ENCODE measurements at regions not wholly inside any gene's neighbourhood (a gene's known extent, or its start where the extent isn't known, plus 50 kb on each side); places are given as distances from the start of the nearest gene placed in this dataset.

DNA sequence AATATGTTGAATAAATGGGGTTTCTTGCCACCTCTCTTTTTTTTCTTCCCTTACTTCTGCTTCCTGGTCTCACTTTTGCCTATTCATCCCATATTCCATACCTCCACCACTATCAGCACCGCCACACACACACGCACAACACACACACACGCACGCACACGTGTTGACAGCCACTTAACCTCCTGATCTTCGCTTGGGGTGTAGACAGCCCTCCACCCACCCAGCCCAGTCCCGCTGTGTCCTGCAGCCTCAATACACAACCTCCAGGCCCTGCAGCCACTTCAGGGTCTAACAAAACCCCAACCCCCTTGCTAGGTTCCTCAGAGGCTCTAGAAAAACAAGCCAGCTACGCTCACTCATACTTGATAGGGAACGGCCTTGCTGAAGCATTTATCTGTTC lies 72.3 kb downstream of the LINC00237 start:
- ATAC-seq, result no peak

DNA sequence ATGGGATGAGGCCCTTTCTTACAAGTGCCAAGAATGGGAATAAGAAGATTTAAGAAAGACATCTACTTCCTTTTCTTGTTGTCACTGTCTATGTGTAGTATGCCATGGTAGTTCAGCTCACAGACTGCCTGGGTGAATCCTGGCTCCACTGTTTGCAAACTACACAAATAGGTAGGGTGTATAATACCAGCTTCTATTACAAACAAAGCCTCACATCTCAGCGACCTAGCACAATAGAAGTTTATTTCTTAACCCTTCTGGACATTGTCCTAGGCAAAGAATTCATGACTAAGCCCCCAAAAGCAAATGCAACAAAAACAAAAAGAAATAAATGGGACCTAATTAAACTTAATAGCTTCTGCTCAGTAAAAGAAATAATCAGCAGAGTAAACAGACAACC lies 74.5 kb downstream of the LINC00237 start:
- ATAC-seq, result no peak

DNA sequence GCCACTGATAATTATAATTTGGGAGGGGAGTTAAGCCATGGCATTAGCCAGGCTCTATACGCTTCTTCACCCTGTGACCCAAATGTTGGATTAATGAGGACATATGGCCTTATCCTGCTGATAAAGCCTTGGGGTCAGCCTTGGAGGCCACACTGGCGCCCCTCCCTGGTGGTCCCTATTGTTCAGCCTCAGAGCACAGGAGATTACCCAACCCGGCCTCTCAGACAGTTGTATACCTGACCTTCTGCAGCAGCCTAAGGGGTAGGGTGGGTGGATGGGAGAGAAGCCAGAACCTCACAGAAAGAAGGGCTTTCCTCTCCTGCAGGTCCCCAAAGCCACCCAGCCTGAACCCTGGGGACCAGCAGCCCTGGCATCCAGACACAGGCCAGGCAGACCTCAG lies 76.8 kb downstream of the LINC00237 start:
- no peak for ATAC-seq

GRCh38 chr20:21028921-21029320 lies 77.2 kb downstream of the LINC00237 start:
- ATAC-seq, result no peak

- ATAC-seq, result no peak
Measured at GRCh38 chr20:21028436-21028835, 77.7 kb downstream of the LINC00237 start.

DNA sequence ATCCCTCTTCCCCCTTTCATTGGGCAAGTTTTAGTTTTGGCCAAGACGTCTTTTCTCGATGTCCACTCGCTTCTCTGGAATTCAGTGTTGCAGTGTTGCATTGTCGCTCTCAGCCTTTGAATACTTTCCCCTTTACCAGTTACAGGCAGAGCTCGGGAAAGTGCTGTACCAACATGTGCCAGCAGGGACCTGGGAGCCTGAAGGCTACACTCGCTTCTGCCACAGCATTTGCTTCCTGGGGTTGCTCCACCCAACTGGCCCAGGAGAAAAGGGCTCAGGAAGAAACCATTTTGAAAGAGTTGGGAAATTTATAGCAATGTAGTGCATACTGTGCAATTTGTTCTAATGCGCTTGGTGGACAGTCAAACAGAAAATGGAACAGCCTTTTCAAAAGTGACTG lies 78.6 kb downstream of the LINC00237 start:
- no peak for ATAC-seq

DNA sequence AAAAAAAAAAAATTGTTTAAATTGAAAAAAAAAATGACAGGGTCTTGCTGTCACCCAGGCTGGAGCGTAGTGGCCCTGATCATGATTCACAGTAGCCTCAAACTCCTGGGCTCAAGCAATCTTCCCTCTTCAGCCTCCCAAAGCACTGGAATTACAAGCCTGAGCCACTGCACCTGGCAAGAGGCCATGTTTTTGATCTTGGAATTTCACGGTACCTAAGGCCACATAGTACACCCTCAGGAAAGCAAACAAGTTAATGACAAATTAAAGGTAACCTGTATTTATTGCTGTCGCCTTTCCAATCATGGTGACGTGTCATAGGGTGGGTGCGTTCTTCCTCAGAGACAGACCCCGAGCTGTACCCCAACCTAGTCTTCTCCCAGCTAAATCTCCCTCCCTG lies 79.2 kb downstream of the LINC00237 start:
- no peak for ATAC-seq

GRCh38 chr20:21024420-21024819 lies 81.7 kb downstream of the LINC00237 start:
- ATAC-seq, result no peak

DNA sequence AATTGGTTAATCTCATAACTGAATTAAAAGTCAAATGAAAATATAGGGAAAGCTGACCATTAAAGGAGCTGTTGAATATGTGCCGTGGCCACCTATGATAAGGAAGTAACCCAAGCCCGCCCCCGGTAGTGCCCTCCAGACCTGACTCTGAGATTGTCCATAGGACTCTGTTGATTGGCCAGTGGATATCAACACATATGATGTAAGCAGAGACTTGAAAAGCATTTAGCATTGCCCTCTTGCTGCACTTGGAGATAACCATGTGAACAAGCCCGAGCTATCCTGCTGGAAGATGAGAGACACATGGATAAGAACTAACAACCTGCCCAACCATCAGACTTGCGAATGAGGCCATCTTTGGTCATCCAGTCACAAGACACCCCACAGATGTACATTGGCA lies 83.2 kb downstream of the LINC00237 start:
- no peak for ATAC-seq

DNA sequence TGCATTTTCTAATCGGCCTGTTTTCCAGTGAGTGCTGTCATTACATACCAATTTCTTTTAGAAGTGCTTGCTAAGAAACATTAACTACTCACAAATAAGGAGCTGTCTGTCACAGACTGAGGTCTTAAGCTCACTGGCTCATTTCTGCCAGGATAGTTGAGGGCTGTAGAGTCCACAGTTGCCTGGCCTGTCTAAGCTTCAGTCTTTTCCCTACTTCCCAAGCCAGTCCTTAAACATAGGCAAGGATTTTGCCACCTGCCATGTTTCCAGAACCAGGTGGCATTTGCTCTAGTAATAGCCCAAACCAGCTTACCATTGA lies 84.7 kb downstream of the LINC00237 start:
- no peak for ATAC-seq

GRCh38 chr20:21020659-21021471 lies 85.3 kb downstream of the LINC00237 start:
- no peak for ATAC-seq

- no peak for ATAC-seq
Measured at GRCh38 chr20:21019814-21020658, 86.1 kb downstream of the LINC00237 start.

DNA sequence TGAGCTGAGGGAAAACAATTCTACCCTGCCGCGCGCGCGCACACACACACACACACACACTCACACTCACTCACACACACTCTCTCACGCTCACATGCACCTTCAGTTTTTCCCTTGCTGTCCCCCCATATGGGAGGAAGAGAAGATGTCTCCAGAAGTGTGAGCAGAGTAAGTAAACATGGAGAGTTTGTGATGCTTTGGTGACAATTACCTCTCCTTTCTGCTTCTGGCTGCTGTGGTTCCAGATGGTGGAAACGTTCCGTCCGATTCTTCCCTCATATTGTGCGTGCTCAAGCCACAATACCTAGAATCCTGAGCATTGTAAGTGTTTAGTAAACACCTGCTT lies 86.7 kb downstream of the LINC00237 start:
- ATAC-seq, result no peak

- no peak for ATAC-seq
Measured at GRCh38 chr20:21018576-21018975, 87.6 kb downstream of the LINC00237 start.

- no peak for ATAC-seq
Measured at GRCh38 chr20:21017528-21018085, 88.6 kb downstream of the LINC00237 start.

- ATAC-seq, result no peak
Measured at GRCh38 chr20:21016751-21017150, 89.4 kb downstream of the LINC00237 start.

DNA sequence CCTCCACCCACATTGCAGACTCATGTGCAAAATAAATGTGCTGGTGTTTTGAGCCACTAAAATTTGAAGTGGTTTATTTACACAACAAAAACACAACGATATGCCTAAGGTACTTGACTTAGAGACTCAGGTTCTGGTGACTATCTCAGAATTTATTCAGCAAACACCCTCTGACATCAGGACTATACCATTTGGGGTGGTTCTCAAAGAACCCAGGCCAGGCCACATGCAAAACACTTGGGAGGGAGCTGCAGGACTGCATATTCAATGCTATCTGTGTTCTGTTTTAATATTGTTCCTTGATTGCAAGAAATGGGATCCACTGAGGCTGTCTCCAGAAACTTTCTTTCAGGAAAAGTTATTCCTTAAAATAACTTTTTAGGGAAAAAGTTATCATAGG lies 91.6 kb downstream of the LINC00237 start:
- no peak for ATAC-seq

DNA sequence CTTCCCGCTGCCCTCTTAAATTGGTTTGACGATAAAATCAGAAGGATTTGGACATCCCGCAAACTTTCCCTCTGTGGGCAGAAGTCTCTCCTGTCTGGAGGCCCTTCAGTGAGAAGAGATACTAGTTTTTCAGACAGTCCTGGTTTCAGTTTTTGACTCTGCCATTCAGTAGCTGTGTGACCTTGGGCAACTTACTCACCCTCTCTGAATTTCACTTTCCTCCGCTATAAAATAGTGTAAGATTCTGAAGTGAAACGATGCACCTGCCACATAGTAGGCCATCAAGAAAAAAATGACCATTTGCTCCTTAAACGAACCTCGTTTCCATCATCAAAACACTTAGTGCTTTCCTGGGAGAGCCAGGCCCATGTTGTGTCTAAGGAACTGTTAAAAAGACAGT lies 97.2 kb downstream of the LINC00237 start:
- no peak for ATAC-seq

GRCh38 chr20:21006611-21007010 lies 99.5 kb downstream of the LINC00237 start:
- no peak for ATAC-seq

DNA sequence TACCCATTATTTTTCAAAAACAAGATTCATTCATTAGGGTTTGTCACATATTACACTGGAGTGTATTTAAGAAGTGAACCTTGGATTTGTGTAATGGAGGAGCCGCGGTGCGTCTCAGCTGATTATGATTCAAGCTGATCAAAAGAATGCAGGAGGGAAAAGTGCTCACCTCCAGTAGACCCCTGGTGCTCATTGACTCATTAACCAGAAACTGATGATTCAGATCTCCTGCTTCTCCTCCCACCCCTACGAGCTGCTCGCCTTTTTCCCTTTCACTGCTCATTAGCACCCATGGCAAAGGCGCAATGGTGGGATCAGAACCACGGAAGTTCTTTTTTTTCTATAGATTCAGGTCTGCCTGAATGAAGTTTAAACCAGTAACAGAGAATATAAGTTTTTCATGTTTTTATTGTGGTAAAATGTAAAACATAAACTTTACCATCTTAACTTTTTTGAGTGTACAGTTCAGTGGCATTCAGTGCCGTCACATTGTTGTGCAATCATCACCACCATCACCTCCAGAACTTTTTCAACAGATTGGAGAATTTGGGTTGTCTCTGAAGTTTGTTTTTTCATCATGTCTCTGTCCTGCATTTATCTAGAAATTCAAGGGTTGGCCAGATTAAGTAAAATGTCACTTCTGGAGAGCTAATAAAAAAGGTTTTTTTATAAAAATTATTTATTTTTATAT lies 101.6 kb downstream of the LINC00237 start:
- no peak for ATAC-seq

DNA sequence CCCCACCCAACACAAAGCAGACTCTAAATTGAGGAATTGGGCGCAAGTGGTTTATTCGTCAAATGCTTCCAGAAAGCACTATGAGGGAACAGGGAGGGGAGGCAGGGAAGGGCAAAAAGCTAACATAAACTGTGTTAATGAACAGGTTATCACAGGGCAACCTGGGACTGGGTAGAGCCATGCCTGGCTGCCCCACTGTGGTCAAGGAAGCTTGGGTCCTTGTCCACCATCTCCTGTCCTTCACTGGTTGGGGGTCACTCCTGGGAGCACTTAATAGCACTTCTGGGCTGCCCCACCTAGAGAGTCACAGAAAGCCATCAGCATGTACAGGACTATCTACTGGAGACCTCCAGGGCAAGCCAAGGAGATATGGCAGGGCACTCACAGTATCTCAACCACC lies 102.3 kb downstream of the LINC00237 start:
- ATAC-seq, result no peak

GRCh38 chr20:21002486-21002885 lies 103.7 kb downstream of the LINC00237 start:
- ATAC-seq, result no peak

DNA sequence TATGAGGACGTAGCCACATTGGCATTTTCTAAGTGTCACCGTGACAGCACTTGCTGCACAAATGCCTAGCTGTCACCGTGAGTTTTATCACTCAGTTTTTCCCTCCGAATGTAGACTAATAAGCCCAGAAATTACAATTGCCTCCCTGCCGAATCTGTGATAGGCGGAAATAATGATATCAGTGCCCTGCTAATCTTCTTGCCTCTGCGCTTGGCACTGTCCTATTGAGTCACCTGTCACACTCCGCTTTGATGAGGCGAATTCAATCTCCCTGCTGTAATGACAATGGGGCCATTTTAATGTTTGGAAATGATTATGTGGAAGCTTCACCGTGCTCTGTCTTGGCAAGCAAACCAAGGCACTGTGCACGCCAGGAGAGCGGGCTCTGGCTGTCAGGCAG lies 112.8 kb downstream of the LINC00237 start:
- no peak for ATAC-seq
